ENCODE measurements at regions not wholly inside any gene's neighbourhood (a gene's known extent, or its start where the extent isn't known, plus 50 kb on each side); places are given as distances from the start of the nearest gene placed in this dataset.

DNA sequence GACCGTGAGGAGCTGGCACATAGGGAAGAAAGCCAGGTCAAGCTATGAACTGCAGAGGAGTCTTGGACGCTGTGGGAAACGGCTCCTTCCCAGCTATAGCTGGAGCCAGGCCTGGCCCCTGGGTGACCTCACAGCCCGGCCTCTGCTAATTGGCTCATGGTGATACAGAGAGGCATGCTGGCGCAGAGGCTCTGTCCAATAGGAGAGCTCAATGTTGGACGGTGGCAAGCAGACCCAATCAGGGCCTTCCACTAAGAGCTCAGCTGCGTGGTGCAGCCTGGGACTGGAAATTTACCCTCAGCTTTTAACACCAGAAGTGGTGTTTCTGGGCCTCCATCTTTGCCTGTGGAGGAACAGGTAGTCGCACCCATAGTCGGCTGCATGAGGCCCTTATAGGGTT is 64.4 kb upstream of the GRHL3 start:
- DNase-seq (no peak), ATAC-seq (no peak)
- H3K4me1 ChIP-seq: no peaks in the 10 kb centered on the region
- 76 to 92% methylated on average over 2 to 8 of the region's 9 CpGs for WGBS, 2 donors
- TF ChIP-seq CTCF (IDR thresholded peaks at IDR 0.05) (no peak), POLR2A (IDR thresholded peaks at IDR 0.05) (no peak)
- no peak overlapping the region for H3K4me3 ChIP-seq
- no peaks in the 10 kb centered on the region for H3K27me3 ChIP-seq
- H3K9me3 ChIP-seq: no peaks in the 10 kb centered on the region
- no peaks in the 10 kb centered on the region for H3K36me3 ChIP-seq (replicated peaks in 1 of 2; ENCODE audit: insufficient read depth in 1 of 2, low read depth in 2 of 2)
- no peak overlapping the region for H3K27ac ChIP-seq
- intact Hi-C loops (cut with DNase I): no loop called here

GRCh38 chr1:24253571-24253970 is 65.6 kb upstream of the GRHL3 start:
- H3K27me3 ChIP-seq: no peaks in the 10 kb centered on the region
- intact Hi-C loops (cut with DNase I): no loop called here
- no peaks in the 10 kb centered on the region for H3K9me3 ChIP-seq
- DNase-seq: no peak
- TF ChIP-seq POLR2A (IDR thresholded peaks at IDR 0.05): no peak
- no peak for TF ChIP-seq CTCF (IDR thresholded peaks at IDR 0.05)
- no peaks in the 10 kb centered on the region for H3K36me3 ChIP-seq (replicated peaks in 1 of 2; ENCODE audit: insufficient read depth in 1 of 2, low read depth in 2 of 2)
- no peak overlapping the region for H3K27ac ChIP-seq
- ATAC-seq: no peak
- WGBS, 2 donors: 79 to 81% methylated on average over 4 to 6 of the region's 6 CpGs
- H3K4me1 ChIP-seq: no peaks in the 10 kb centered on the region
- no peak overlapping the region for H3K4me3 ChIP-seq

DNA sequence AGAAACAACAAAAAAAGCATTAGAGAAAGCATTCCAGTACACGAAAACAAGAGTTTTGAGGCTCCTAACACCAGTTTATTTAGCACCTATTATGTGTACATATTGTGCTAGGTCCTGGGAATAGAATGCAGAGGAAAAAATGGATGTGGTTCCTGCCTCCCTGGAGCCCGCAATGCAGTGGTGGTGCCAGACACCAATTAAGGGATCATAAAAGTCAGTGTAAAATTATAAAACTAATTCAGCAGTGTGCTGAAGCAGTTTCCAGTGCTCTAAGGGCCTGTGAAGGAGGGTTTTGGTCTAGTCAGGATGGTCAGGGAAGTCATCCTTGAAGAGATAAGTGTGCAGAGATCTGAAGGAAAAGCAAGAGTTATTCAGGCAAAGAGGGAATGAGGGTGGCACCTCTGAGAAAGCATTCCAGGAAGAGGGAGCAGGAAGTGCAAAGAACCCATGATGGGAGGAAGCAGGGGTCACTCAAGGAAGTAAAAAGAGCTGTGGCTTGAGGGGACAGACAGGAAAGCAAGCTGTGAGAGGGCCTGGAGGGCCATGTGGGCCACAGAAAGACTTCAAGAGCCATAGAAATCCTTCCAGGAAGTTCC is 65.2 kb upstream of the IFNLR1 start:
- H3K36me3 ChIP-seq (replicated peaks in 1 of 2; ENCODE audit: insufficient read depth in 1 of 2, low read depth in 2 of 2): no peaks in the 10 kb centered on the region
- no peaks in the 10 kb centered on the region for H3K4me1 ChIP-seq
- TF ChIP-seq POLR2A (IDR thresholded peaks at IDR 0.05): no peak
- intact Hi-C loops (cut with DNase I): no loop called here
- DNase-seq (no peak), ATAC-seq (no peak)
- H3K27ac ChIP-seq: no peak overlapping the region
- H3K9me3 ChIP-seq: no peaks in the 10 kb centered on the region
- no peaks in the 10 kb centered on the region for H3K27me3 ChIP-seq
- 68 to 71% methylated on average over 2 of the region's 2 CpGs for WGBS, 2 donors
- no peak overlapping the region for H3K4me3 ChIP-seq

DNA sequence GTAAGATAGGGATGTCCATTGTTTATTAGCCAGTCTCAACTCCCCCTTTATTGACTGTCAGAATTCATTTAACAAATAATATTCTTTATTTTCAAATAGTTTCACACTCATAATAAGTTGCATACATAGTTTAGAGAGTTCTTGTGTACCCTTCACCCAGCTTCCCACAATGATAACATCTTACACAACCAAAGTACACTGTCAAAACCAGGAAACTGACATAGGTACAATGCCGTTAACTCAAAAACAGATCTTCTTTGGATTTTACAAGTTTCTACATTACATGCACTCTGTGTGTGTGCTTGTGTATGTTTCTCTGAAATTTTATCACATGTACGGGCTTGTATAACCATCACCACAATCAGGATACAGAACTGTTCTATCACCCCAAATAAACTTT is 64.4 kb upstream of the IFNLR1 start:
- no peaks in the 10 kb centered on the region for H3K4me1 ChIP-seq
- ATAC-seq (no peak), DNase-seq (no peak)
- no peaks in the 10 kb centered on the region for H3K36me3 ChIP-seq (replicated peaks in 1 of 2; ENCODE audit: insufficient read depth in 1 of 2, low read depth in 2 of 2)
- intact Hi-C loops (cut with DNase I): no loop called here
- WGBS, 2 donors: 87 to 93% methylated on average over 2 of the region's 2 CpGs
- no peak overlapping the region for H3K4me3 ChIP-seq
- no peak overlapping the region for H3K27ac ChIP-seq
- H3K9me3 ChIP-seq: no peaks in the 10 kb centered on the region
- TF ChIP-seq CTCF (IDR thresholded peaks at IDR 0.05): no peak
- no peak for TF ChIP-seq POLR2A (IDR thresholded peaks at IDR 0.05)
- no peaks in the 10 kb centered on the region for H3K27me3 ChIP-seq

- 88 to 90% methylated on average over 1 to 2 of the region's 2 CpGs for WGBS, 2 donors
- H3K9me3 ChIP-seq: no peaks in the 10 kb centered on the region
- no peaks in the 10 kb centered on the region for H3K27me3 ChIP-seq
- H3K4me1 ChIP-seq: no peaks in the 10 kb centered on the region
- intact Hi-C loops (cut with DNase I): no loop called here
- no peaks in the 10 kb centered on the region for H3K36me3 ChIP-seq (replicated peaks in 1 of 2; ENCODE audit: insufficient read depth in 1 of 2, low read depth in 2 of 2)
- no peak for DNase-seq
- no peak overlapping the region for H3K4me3 ChIP-seq
- ATAC-seq: no peak
- H3K27ac ChIP-seq: no peak overlapping the region
- no peak for TF ChIP-seq POLR2A (IDR thresholded peaks at IDR 0.05)
- no peak for TF ChIP-seq CTCF (IDR thresholded peaks at IDR 0.05)
Measured at GRCh38 chr1:24250791-24251190, 63.7 kb upstream of the IFNLR1 start.

Measured in body of pancreas (tissue), 4 donors.